SU-DHL-6 (cell line): ENCODE measurements at regions not wholly inside any gene's neighbourhood (a gene's known extent, or its start where the extent isn't known, plus 50 kb on each side); places are given as distances from the start of the nearest gene placed in this dataset.

ENCODE experiments used
- CTCF ChIP-seq: fragments of 200-600 bp; sonication (generic); IDR thresholded peaks from one replicate; pipeline ENCODE4 v1.5.1; 2017; ENCODE audit warnings: antibody characterized with exemption, mild to moderate bottlenecking, low read length, moderate library complexity; ENCODE audit not compliant: insufficient read depth, poor library complexity, severe bottlenecking
- EZH2phosphoT487 ChIP-seq: fragments of 200-600 bp; sonication (generic), shearing (Covaris generic); conservative IDR thresholded peaks from 2 replicates; pipeline ENCODE4 v1.6.1; 2018; ENCODE audit warnings: mild to moderate bottlenecking, antibody characterized with exemption, low read length, moderate library complexity, mixed read lengths

- TF ChIP-seq CTCF (no peak), EZH2phosphoT487 (no peak)
Observed at GRCh38 chr2:122866095-122866494, 1110.6 kb downstream of the TSN start.
